ENCODE measurements at regions not wholly inside any gene's neighbourhood (a gene's known extent, or its start where the extent isn't known, plus 50 kb on each side); places are given as distances from the start of the nearest gene placed in this dataset.

GRCh38 chr3:128555098-128555825 lies 62.3 kb upstream of the GATA2 start:
- H3K4me1 Mint-ChIP-seq = peaks cover 13% of the 10 kb centered on the region

GRCh38 chr3:128554465-128555097 lies 61.6 kb upstream of the GATA2 start:
- peaks cover 77% of the 10 kb centered on the region for H3K27me3 Mint-ChIP-seq
- peak overlapping the region; percentile 61 for H3K4me3 Mint-ChIP-seq
- peaks cover 14% of the 10 kb centered on the region for H3K36me3 Mint-ChIP-seq (ENCODE audit: low read depth)
- DNase-seq = no peak
- H3K9me3 ChIP-seq (ENCODE audit: control insufficient read depth, low read length, poor library complexity, severe bottlenecking) = no peaks in the 10 kb centered on the region
- ATAC-seq = no peak
- H3K27ac Mint-ChIP-seq = no peak overlapping the region
- peaks cover 8% of the 10 kb centered on the region for H3K4me1 Mint-ChIP-seq

More at GRCh38 chr3:128555098-128555825, 62.3 kb upstream of the GATA2 start:
- peak overlapping the region; percentile 61 for H3K4me3 Mint-ChIP-seq
- H3K36me3 Mint-ChIP-seq (ENCODE audit: low read depth) = peaks cover 14% of the 10 kb centered on the region
- no peak for DNase-seq
- H3K9me3 ChIP-seq (ENCODE audit: control insufficient read depth, low read length, poor library complexity, severe bottlenecking) = no peaks in the 10 kb centered on the region
- H3K27me3 Mint-ChIP-seq = peaks cover 77% of the 10 kb centered on the region
- H3K27ac Mint-ChIP-seq = no peak overlapping the region
- no peak for ATAC-seq

GRCh38 chr3:128554100-128554464 lies 61.1 kb upstream of the GATA2 start:
- DNase-seq (no peak), ATAC-seq (no peak)
- H3K27me3 Mint-ChIP-seq = peaks cover 79% of the 10 kb centered on the region
- H3K4me1 Mint-ChIP-seq = peaks cover 8% of the 10 kb centered on the region
- H3K9me3 ChIP-seq (ENCODE audit: control insufficient read depth, low read length, poor library complexity, severe bottlenecking) = no peaks in the 10 kb centered on the region
- peak overlapping the region; percentile 61 for H3K4me3 Mint-ChIP-seq
- H3K27ac Mint-ChIP-seq = no peak overlapping the region
- H3K36me3 Mint-ChIP-seq (ENCODE audit: low read depth) = peaks cover 14% of the 10 kb centered on the region

GRCh38 chr3:128553560-128553959 lies 60.6 kb upstream of the GATA2 start:
- H3K27ac Mint-ChIP-seq = no peak overlapping the region
- no peaks in the 10 kb centered on the region for H3K9me3 ChIP-seq (ENCODE audit: control insufficient read depth, low read length, poor library complexity, severe bottlenecking)
- peaks cover 81% of the 10 kb centered on the region for H3K27me3 Mint-ChIP-seq
- H3K4me1 Mint-ChIP-seq = peaks cover 9% of the 10 kb centered on the region
- DNase-seq = no peak
- H3K4me3 Mint-ChIP-seq = peak overlapping the region; percentile 45
- ATAC-seq = no peak
- H3K36me3 Mint-ChIP-seq (ENCODE audit: low read depth) = peaks cover 14% of the 10 kb centered on the region

GRCh38 chr3:128551867-128552266 lies 58.9 kb upstream of the GATA2 start:
- DNase-seq (no peak), ATAC-seq (no peak)
- peaks cover 68% of the 10 kb centered on the region for H3K27me3 Mint-ChIP-seq
- H3K27ac Mint-ChIP-seq = no peak overlapping the region
- peaks cover 9% of the 10 kb centered on the region for H3K4me1 Mint-ChIP-seq
- no peaks in the 10 kb centered on the region for H3K9me3 ChIP-seq (ENCODE audit: control insufficient read depth, low read length, poor library complexity, severe bottlenecking)
- no peak overlapping the region for H3K4me3 Mint-ChIP-seq
- H3K36me3 Mint-ChIP-seq (ENCODE audit: low read depth) = peaks cover 14% of the 10 kb centered on the region

- Mint-ChIP-seq H3K27me3 (peaks cover 67% of the 10 kb centered on the region), H3K4me1 (peaks cover 6% of the 10 kb centered on the region)
Measured at GRCh38 chr3:128551451-128551850, 58.5 kb upstream of the GATA2 start.

GRCh38 chr3:128550471-128551126 lies 57.6 kb upstream of the GATA2 start:
- Mint-ChIP-seq H3K36me3 (ENCODE audit: low read depth) (peaks cover 10% of the 10 kb centered on the region), H3K4me3 (no peak overlapping the region), H3K4me1 (peaks cover 6% of the 10 kb centered on the region), H3K27ac (no peak overlapping the region), H3K27me3 (peaks cover 64% of the 10 kb centered on the region)
- DNase-seq = no peak
- no peak for ATAC-seq
- no peaks in the 10 kb centered on the region for H3K9me3 ChIP-seq (ENCODE audit: control insufficient read depth, low read length, poor library complexity, severe bottlenecking)

More at GRCh38 chr3:128551451-128551850, 58.5 kb upstream of the GATA2 start:
- ATAC-seq (no peak), DNase-seq (no peak)
- Mint-ChIP-seq H3K36me3 (ENCODE audit: low read depth) (peaks cover 11% of the 10 kb centered on the region), H3K4me3 (no peak overlapping the region), H3K27ac (no peak overlapping the region)
- no peaks in the 10 kb centered on the region for H3K9me3 ChIP-seq (ENCODE audit: control insufficient read depth, low read length, poor library complexity, severe bottlenecking)

- no peaks in the 10 kb centered on the region for H3K9me3 ChIP-seq (ENCODE audit: control insufficient read depth, low read length, poor library complexity, severe bottlenecking)
- Mint-ChIP-seq H3K36me3 (ENCODE audit: low read depth) (peaks cover 10% of the 10 kb centered on the region), H3K27ac (no peak overlapping the region), H3K27me3 (peaks cover 64% of the 10 kb centered on the region), H3K4me3 (no peak overlapping the region), H3K4me1 (peaks cover 6% of the 10 kb centered on the region)
- DNase-seq (no peak), ATAC-seq (no peak)
Measured at GRCh38 chr3:128550113-128550440, 57.1 kb upstream of the GATA2 start.

- Mint-ChIP-seq H3K27me3 (peaks cover 60% of the 10 kb centered on the region), H3K36me3 (ENCODE audit: low read depth) (peaks cover 10% of the 10 kb centered on the region), H3K27ac (no peak overlapping the region), H3K4me1 (peaks cover 6% of the 10 kb centered on the region), H3K4me3 (no peak overlapping the region)
- DNase-seq (no peak), ATAC-seq (no peak)
- no peaks in the 10 kb centered on the region for H3K9me3 ChIP-seq (ENCODE audit: control insufficient read depth, low read length, poor library complexity, severe bottlenecking)
Measured at GRCh38 chr3:128549283-128550112, 56.5 kb upstream of the GATA2 start.

GRCh38 chr3:128548426-128549282 lies 55.7 kb upstream of the GATA2 start:
- H3K4me3 Mint-ChIP-seq = no peak overlapping the region
- no peak overlapping the region for H3K27ac Mint-ChIP-seq
- no peak for DNase-seq
- ATAC-seq = no peak
- H3K4me1 Mint-ChIP-seq = peaks cover 6% of the 10 kb centered on the region
- peaks cover 8% of the 10 kb centered on the region for H3K36me3 Mint-ChIP-seq (ENCODE audit: low read depth)
- peaks cover 52% of the 10 kb centered on the region for H3K27me3 Mint-ChIP-seq
- no peaks in the 10 kb centered on the region for H3K9me3 ChIP-seq (ENCODE audit: control insufficient read depth, low read length, poor library complexity, severe bottlenecking)

- H3K4me3 Mint-ChIP-seq = no peak overlapping the region
- no peaks in the 10 kb centered on the region for H3K9me3 ChIP-seq (ENCODE audit: control insufficient read depth, low read length, poor library complexity, severe bottlenecking)
- ATAC-seq (no peak), DNase-seq (no peak)
- H3K27ac Mint-ChIP-seq = no peak overlapping the region
- H3K36me3 Mint-ChIP-seq (ENCODE audit: low read depth) = peaks cover 7% of the 10 kb centered on the region
- peaks cover 5% of the 10 kb centered on the region for H3K4me1 Mint-ChIP-seq
- H3K27me3 Mint-ChIP-seq = peaks cover 48% of the 10 kb centered on the region
Measured at GRCh38 chr3:128548021-128548420, 55.0 kb upstream of the GATA2 start.

GRCh38 chr3:128547368-128547987 lies 54.5 kb upstream of the GATA2 start:
- no peak for DNase-seq
- Mint-ChIP-seq H3K27ac (no peak overlapping the region), H3K4me1 (peaks cover 3% of the 10 kb centered on the region), H3K4me3 (no peak overlapping the region), H3K36me3 (ENCODE audit: low read depth) (peaks cover 3% of the 10 kb centered on the region), H3K27me3 (peaks cover 48% of the 10 kb centered on the region)
- H3K9me3 ChIP-seq (ENCODE audit: control insufficient read depth, low read length, poor library complexity, severe bottlenecking) = no peaks in the 10 kb centered on the region
- ATAC-seq = no peak

Data from T-helper 17 cell (primary cell).